GM19324 (cell line): ENCODE measurements at regions not wholly inside any gene's neighbourhood (a gene's known extent, or its start where the extent isn't known, plus 50 kb on each side); places are given as distances from the start of the nearest gene placed in this dataset.
"Not testable (repeated sequence)": the region's sequence is repeated elsewhere in the genome, so short reads cannot be mapped to it uniquely, and the experiment has no call there.

ENCODE experiments used
- ATAC-seq: cut with Tn5 transposase; IDR thresholded peaks from one replicate; pipeline ENCODE4 v1.9.1; 2021; ENCODE audit warnings: mild to moderate bottlenecking, moderate library complexity; ENCODE audit not compliant: unreplicated experiment, low FRiP score

DNA sequence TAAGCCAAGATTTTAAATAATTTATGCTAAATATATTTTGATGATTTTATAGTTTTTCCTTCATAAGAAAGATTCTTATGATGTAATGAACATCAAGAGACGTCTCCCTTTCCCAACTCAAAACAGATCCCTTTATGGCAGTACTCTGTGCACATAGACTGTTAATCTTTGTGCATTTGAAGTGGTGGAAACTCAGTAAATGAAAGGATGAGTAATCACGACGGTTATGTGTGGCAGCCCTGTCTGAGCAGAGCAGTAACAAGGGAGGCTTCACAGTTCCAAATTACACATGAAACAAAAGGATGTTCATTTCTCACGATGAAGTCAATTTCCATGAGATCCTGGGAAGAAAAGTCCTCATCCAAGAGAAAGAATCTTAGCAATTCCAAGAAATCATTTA lies 498.1 kb downstream of the KLF5 start:
- no peak for ATAC-seq

DNA sequence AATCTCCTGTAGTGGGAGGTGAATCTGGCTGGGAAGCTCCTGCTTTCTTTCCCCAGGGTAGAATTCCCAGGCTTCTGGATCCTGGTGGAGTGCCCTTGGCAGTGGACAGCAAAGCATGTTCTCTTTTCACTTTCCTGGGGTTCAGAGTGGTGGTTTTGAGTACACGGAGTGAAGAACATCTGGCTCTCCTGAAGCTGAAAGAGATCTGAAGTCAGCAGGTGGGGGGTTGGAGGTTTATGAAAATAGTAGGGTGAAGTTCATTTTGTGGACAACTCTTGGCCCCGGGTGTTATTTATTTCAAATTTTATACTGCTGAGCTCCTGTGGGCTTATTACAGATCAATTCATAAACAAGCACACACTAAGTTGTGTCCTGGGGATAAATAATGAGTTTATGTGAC lies 497.3 kb downstream of the KLF5 start:
- ATAC-seq, result no peak

DNA sequence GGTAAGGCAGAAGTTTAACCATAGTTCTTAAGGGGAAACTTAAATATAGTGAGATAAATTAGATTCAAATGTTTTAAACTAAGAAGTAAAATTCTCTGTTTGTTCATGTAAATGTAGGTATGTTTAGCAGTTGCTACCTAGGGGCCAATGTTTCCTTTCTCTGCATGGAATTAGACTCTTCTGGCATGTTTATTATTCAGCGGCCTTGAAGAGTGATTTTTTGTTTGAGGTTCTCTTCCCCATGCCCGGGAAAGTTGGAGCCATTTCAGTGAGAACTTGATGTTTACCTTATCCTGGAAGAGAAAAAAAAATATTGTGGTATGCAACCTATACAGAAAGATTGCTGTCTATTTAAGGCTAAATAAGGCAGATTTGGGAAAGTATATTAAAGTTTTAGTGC lies 492.9 kb downstream of the KLF5 start:
- ATAC-seq, result no peak

DNA sequence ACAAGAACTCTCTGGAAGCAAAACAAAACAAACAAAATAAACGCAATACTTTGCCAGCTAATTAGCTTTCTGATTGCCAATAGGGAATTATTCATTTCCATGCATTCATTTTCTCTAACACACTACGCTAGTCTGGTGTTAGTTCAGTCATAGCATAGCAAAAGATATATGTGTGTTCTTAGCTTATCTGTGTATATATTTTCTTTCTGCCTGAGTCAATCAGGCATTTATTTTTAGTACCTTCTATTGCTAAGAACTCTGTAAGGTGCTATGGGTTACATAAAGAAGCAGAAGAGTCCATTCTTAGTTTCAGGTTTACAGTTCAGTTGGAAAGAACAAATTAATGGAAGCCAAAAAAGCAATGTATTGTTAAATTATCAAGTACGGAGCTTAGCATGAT lies 490.9 kb downstream of the KLF5 start:
- no peak for ATAC-seq

DNA sequence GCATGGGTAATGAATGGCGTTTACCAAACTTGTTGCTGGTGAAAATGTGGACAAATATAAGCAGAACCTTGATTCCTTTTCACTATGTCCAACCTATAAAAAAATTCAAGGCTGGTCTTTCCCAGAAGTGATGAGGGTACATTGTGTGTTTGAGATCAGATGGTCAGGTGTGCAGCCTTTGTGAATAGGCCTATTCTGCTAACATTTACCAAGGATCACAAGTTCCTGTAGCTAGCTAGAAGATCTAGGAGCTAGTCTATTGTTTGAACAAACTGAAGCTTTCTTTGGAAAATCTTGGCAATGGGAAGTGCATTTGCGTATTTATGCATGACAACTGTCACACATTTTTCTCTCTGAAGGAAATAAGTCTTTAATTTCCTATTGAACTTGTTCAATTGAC lies 489.6 kb downstream of the KLF5 start:
- no peak for ATAC-seq

DNA sequence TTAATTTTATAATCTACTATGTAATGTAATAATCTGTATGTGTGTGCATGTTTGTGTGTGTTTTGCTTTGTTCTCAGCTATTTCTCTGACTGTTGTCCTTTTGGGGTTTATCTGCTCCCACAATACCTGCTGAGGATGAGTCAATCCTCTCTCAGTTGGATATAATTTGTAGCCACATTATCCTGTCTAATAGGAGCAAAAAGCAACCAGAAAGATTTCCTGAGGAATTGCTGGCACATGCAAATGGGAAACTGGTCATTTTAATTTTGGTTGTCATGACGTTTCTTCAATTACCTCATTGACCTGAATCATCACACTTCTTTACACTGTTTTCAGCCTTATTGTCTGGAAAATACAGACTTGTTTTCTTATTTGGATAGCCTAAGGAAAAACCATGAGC lies 488.4 kb downstream of the KLF5 start:
- ATAC-seq, result no peak

DNA sequence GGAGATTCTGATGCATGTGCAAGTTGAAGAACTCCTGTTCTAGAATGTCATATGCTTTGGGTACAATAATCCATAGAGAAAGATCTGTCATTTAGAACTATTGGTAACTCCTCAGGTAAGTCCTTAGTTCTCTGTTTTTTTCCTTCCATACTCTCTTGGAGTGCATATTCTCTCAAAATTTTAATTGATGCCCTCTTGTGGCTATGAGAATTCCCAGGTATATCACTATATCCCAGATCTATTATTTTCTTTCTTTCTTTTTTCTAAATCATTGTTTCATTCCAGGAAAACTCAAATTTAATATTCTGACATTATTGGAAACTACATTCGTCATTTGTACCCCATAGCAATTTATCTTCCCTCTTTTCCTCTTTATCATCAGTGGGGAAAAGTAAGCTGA lies 485.4 kb downstream of the KLF5 start:
- no peak for ATAC-seq

DNA sequence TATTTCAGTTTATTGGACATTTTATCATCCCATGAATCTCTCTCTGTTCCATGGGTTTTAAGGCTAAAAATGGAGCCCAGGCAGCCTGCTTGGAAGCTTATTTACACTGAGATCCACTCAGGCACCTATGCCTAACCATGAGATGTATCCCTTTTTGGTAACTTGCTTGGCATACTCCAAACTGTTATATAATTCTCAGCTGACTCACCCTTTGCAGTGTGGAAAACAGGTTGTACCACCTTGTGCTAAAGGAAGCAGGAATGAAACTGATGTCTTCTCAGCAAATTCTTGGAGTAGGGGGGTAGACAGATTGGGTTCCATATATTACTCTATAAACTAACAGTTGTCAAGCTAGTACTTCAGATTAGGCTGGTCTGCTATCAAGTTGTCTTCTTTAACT lies 483.6 kb downstream of the KLF5 start:
- ATAC-seq, result no peak

DNA sequence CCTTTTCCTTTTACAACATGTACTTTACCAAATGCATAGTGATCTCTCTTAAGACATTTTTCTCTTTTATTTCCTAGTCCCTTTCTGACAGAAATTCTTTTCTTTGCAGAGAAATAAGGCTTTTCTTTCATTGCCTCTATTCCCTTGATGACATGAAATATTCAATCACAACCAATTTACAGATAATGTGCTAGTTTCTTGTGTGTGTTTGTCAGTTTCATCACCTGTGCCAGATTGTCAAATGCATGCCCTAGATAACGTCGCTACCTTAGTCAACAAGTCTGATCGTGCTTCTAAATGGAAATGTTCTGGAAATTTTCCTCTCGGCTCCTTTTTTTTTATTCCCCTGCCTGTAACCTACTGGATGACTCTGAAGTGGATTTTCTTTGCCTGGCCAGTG lies 478.1 kb downstream of the KLF5 start:
- no peak for ATAC-seq

DNA sequence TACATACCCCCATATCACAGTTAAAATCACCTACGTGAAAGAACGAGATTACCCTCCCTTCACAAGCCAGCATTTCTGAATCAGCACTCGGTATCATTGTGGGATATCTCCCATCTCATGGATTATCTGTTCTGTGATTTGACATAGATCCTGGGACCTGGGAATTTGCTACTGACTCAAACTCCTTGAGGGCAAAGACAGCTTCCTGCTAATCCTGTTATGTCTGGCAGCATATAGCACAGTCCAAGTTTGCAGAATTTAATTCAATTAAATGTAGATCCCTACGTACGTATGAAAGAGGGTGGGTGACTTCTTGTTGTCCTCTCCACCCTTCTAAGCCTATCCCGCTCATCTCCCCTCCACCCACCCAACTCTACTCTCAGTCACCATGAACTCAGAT lies 476.5 kb downstream of the KLF5 start:
- ATAC-seq, result no peak

DNA sequence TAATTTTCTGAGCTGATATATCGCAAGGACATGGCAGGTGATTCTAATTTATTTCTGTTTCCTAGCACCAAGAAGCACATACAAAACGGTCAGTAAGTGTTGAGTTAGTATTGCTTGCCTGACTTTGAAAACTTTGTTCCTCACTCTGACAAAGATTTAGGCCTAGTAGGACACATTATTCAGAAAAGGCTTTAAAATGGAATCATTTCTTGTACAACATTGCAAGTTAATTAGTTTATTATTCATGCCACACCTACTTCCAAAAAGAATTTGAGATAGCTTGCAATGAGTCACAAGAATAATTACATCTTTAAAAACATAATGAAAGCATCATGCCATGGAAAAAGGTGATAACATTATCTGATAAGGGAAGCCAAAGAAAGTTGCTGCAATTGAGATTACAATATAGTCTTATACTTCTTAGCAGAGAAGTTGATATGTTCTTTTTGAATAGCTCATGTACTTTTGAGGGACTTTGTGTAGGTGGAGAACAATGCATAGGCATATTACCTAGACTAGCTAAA lies 474.2 kb downstream of the KLF5 start:
- no peak for ATAC-seq

DNA sequence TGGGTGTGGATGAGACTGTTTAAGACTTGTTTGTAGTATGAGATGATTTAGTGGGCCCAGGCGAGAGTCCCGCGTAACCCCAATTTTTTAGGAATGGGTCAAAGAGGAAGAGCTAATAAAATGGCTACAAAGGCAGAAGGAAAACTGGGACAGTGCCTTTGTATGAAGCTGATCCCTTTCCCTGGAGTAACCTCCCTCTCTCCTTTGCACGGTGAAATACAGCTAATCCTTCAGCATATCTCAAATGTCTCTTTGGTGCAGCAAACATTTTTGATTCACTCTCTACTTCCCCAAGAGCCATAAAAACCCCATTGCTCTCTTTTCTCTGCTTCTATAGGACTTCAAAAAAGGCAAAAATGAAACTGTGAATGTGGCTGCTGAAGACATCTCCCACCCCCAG lies 473.8 kb downstream of the KLF5 start:
- no peak for ATAC-seq

DNA sequence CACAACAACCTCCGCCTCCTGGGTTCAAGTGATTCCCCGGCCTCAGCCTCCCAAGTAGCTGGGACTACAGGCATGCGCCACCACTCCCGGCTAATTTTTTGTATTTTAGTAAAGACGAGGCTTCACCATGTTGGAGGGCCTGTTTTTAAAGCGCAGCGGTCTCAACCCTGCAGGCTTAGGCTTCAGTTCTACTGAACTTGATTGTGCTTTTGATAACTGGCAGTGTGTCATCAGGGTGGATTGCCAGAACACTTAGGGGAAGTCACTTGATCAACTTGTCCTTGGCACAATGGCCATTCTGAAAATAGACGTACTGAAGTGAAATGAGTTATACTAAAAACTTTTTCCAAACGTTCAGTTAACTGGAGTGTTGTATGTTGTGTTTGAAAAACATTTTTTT lies 472.2 kb downstream of the KLF5 start:
- ATAC-seq, result no peak

DNA sequence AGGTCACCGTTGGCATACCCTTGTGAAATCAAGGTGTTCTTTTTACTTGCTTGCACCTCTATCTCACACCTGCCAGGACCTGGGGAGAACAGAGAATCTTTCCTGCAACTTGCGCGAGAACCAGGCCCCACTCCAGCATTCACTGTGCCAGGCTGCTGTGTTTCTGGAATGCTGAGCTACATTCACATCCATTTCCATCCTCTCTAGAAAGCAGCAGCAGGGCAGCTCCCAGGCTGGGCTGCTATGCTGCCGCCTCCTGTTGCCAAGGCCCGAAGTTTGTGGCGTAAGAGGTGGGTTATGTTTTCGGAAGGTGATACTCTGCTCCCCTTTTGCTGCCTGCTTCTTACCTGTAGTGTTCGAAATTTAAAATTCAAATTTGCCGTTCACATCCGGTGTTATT lies 464.1 kb downstream of the KLF5 start:
- ATAC-seq, result no peak

DNA sequence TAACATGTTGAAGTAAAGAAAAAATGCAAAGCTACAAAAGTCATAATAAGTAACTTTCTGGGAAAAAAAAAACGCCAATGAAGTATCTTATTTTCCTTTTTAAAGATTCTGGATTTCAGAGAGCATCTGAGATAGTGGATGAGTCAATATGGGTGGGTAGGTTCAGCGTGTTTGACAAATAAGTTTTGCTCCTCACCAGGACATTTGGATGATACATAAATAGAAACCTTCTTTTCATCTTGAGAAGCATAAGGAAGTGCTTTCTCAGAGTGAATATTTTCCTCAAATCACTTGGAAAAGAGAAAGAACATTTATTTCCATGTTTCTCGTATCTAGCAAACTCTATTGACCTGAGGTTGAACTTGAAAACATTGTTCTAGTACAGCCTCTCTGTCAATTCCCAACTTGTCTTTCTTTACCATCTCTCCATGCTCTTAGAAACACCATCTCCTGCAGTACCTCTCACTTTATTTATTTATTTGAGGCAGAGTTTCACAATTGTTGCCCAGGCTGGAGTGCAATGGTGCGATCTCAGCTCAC lies 463.2 kb downstream of the KLF5 start:
- no peak for ATAC-seq

DNA sequence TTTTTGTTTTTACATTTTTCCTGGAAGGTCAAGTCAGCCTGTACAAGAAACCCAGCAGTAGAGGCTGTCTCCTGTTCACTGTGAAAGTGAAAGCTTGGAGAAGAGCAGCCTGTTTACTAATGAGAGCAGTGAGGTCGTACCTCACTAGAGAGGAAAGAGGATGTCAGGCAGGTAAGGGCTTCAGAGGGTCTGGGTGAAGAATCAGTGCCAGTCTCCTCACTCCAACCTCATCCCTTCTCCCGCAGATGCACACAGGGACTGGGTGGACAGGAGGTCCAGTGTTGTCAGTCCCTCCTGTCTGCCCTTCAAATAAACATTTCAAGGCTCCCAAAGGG lies 462.5 kb downstream of the KLF5 start:
- peak; percentile 54 for ATAC-seq

DNA sequence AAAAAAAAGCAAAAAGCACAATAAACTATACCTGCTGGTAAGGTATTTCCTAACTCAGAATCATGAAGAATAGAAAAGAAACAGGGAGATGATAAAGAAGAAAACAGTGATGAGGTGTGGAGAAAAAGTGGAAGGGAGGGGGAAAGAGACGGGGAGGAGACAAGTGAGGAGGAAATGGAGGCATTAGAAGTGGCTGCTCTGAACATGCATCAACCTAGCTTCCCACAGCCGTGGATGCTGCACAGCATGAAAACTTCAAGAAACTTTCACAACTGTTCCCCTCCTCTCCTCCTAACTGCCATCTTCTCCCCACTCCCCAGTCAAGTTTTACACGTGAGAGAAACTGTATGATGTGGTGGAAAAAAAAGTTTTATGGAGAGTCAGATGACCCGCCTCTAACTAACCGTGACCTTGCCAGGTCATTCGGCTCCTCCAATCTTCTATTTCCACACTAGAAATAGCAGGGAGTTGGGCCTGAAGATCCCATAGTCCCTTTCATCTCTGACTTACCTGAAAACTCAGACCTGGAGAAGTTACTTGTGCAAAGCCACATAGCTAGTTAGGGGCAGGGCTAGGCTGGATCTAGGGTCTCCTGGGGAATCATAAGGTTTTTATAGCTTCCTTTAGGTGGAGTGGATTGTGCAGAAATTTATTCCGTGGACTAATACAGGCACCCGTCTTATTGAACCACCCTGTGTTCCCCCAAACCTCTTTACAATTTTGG lies 461.9 kb downstream of the KLF5 start:
- ATAC-seq, result no peak

DNA sequence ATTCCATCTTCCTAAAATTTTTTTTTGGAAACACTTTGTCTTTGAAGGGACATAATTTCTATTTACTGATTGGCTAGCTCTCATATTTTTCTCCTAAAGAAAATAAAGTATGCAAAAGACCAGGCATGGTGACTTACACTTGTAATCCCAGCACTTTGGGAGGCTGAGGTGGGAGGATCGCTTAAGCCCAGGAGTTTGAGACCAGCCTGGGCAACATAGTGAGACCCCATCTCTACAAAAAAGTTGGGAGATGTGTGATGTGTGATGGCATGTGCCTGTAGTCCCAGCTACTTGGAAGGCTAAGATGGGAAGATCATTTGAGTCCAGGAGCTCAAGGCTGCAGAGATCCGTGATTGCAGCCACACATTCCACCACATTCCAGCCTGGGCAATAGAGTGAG lies 461.3 kb downstream of the KLF5 start:
- ATAC-seq, result not testable (repeated sequence)

DNA sequence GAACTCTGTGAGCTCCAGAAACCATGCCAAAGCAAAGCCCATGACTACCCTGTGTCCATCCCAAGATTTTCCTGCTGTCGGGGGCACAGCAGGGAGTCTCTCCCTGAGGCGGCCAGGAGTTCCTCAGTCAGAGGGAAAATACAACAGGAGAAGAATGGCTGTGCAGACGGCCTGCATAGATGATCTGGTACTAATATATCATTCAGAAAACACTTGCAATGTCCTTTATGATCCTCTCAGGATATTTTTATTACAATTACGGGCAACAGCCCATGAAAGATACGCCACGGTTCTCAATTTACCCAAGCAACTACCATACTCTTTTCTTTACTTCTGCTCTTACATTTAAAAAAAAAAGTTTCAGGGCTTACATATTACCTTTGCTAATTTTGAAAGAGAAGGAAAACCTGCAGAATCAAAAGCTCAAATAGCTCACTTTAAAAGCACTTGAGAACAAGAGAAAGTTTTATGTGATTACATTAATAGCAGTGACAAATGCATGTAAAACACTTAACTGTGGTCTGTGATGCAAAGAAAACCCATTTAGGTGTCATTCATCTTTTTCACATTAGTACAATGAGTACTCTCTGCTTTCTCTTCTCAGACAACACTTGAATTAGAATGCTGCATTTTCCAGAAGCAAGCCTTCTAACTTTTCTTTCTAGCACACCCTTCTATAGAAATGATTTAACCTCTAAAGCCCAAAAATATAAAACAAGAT lies 460.8 kb downstream of the KLF5 start:
- ATAC-seq, result no peak

DNA sequence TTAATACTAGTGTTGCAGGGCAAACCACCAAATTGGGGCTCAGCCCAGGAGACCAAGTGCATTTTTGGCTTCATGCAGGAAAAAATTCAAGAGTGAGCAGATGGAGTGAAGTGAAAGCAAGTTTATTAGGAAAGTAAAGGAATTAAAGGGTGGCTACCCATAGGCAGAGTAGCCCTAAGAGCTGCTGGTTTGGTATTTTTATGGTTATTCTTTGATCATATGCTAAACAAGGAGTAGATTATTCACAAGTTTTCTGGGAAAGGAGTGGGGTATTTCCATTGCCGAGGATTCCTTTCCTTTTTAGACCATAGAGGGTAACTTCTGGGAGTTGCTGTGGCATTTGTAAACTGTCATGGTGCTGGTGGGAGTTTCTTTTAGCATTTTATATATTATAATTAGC lies 459.0 kb downstream of the KLF5 start:
- ATAC-seq, result no peak

DNA sequence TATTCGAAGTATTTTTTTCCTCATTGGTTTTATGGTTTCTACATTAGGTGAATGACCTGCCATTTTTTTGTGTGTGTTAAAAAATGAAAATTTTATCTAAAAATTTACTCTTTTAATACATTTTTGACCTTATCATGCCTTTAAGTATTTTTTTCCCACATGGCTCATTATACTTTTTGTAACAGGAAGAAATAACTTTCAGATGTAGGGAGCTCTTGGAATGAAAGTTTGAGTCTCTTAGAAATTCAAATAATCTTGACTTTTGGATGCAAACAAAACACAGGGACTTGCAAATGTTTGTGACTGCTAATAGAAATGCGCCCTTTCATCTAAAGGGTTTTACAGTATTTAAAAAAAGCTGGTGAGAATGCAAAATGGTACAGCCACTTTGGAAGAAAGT lies 457.9 kb downstream of the KLF5 start:
- no peak for ATAC-seq

DNA sequence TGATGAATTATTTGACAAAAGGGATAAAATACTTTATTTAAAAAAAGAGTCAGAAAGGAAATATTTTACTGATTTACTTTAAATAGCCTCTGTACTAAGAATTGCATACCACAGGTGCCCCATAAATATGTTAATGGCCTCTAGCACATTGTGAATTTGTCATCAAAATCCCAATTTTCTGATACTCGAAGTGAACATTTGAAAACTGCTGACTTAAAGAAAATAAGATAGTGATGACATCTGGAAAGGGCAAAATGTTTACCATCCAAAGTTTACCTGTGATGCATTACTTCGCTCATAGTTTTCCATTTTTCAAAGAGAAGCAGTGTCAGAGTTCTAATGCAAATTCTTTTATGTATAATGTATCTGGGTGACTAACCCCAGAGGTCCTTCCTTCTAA lies 455.4 kb downstream of the KLF5 start:
- ATAC-seq, result no peak
